Daoy (cell line): ENCODE measurements at regions not wholly inside any gene's neighbourhood (a gene's known extent, or its start where the extent isn't known, plus 50 kb on each side); places are given as distances from the start of the nearest gene placed in this dataset.
"Not testable (repeated sequence)": the region's sequence is repeated elsewhere in the genome, so short reads cannot be mapped to it uniquely, and the experiment has no call there.

Experiments
- DNase-seq: peaks from one replicate; pipeline ENCODE4 v3.0.0-alpha.2; 2015; ENCODE audit warnings: low read depth

DNA sequence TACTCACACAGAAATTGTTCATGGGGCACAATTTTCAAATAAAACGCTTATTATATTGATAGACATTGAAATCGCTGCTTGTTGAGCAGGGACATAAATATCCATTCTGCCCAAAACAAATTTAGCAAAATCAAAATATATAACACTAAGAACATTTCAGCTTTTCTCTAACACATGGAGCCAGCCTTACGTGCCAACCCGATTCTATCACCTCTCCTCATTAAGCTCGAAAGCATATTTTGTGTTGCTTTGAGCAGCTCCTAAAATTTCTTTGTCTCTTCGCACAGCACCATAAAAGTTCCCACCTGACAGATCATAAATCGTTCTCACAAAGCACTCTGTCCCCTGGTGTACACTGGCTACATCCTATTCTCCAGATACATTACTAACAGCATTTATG is 1034.4 kb upstream of the KLHL29 start:
- DNase-seq: no peak

DNA sequence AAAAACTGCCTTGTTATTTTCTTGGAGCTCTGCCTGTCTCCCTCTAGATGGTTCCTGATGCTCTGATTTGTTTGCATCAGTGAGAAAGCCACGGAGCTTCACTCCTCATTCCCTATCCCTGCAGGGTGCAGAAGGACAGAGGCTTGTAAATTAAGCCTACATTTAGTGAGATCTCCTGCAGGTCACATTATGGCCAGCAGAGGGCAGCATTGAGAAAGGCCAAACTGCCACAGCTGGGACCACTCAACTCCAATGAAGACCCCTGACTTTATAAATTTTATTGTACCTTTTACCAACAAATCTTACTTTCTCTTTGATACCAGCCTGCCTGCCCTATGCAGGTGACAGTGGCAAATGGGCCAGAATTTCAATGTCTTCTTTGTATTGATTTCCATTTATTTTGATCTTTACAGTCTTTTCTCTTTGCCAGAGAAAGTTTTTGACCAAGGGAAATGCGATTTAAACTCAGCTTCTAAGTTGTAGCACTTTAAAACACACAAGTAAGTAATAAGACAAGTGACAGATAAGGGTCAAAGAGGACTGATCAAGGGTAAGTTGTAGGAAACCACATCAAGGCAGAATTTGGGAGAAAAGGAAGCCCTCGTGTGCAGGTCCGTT is 1029.1 kb upstream of the KLHL29 start:
- peak; percentile 7 for DNase-seq

DNA sequence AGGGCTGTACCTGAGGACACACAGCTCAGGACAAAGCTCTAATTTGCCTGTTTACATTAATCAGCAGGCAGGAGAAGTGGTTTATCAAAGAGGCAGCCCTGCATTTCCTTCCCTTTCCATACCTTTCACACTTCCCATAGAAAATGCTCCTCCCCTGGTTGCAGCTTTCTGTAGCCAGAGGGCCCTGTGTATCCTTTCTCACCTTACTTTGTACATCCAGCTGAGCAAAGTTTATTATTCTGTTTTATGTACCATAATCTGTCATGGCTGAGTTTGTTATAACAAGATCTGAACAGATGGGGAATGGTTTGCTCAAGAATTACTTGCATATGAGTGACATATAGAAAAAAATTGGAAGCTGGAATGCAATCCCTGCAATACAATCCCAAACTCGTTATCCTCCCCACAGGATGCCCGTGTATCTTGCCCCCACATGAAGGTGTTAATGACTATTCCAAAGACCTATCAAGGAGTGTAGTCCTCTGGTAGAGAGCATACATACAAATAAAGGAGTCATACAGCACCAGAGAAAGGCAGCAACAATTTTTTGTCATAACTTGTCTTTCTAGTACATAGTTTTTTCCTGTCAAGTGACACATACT is 1025.8 kb upstream of the KLHL29 start:
- no peak for DNase-seq

DNA sequence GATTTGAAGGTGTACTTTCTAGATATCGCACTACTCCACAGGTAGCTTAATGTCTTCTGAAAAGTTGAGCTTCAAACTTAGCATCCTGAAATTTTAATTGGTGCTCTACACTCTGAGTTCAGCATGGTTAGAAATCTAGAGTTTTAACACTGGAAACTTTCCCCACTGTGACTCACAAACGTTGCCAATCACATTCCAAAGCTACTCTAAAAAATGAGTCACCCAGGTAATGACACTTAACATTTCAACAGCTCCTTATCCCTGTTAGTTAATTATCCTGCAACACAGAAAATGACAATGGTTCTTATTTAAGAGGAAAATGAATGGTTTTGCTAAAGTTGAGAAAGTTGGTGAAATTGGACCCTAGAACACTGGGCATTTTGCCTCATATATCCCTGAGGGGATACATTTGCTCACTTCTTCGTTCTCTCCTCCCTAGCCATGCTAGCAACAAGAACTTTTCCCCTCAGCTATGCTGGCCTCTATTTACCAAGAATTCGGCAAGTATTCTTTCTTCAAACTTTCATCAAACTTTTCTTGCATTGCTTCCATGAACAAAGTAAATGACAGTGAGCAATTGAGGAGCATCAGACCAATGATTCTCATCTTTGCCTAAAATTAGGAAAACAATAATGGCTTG is 1024.1 kb upstream of the KLHL29 start:
- DNase-seq: no peak

DNA sequence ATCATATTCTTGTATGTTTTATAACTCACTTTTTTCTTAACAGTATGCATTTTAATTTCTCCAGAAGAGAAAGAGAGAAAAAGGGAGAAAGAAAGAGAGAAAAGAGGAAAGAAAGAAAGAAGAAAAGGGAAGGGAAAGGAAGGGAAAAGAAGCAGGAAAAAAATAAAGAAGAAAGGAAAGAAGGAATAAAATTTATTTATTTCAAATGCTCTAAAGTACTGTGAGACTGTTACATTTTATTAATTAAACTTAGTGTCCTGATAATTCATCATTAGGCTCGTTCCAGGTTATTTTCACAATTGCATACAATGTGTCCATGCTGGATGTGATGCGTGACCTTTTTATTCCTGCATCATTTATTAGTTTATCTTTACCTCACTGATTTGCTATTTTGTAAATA is 1023.4 kb upstream of the KLHL29 start:
- no peak for DNase-seq

DNA sequence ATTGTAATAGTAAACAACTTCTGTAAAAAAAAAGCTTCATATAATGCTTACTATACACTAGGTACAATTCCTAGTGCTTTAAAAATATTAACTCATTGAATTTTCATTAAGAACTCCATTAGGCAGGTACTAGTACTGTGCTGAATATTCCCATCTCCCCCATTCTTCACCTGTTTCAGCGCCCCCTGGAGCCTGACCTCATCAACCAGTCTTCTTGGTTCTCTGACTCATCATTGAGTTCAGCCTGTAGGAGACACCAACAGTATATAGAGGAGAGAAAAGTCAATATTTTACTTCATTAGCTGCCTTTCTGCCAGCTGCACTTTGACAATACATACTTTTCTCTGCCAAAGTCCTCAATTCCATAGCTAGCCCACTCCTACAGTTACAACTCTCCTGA is 1009.9 kb upstream of the KLHL29 start:
- no peak for DNase-seq

DNA sequence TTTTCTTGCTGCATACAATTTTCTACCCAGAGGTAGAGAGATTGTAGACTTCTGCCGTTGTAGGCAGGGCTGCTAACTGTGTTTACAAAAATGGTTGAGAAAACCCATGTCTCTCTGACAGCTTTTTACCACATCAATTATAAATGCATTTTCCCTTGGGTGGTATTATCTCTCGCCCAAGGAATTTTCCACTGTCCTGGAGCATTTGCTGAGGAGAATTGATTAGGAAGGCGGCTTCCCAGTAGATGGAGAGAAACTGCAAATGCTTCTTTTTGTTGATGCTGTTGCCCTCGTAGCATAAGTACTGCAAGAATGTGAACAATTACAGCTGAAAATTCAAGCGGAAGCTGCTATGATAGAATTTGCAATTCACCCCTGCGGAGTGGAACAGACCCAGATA is 1007.7 kb upstream of the KLHL29 start:
- DNase-seq: no peak

DNA sequence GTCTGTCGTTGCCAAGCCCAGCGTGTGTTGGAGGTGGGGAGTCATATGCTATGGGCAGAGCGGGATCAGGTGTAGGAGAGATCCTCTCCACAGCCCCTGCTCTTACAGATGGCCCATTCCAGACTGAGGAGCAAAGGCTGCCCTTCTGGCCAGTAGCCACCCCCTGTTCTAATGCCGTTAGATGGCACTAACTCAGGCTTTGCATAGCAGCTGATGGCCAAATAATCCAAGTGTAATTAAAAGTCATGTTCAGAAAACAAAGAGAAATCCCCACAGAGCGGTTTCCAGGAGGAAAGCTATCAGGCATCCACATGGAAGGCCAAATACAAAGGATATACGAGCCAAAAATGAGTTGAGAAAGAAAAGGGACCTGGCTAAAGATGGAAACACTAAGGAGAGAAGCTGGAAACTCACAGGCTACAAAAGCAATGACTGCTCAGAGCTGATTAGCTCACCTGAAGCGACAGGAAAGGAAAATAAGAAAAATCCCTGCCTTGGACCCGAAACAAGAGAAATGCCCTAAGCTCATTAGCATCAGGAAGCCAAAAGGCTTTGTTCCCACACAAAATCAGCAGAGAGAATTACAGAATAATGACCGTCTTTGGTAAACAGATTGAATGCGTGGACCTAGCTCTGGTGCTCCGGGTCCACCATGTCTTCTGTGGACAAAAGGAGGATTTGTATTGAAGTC is 1002.4 kb upstream of the KLHL29 start:
- DNase-seq: no peak

DNA sequence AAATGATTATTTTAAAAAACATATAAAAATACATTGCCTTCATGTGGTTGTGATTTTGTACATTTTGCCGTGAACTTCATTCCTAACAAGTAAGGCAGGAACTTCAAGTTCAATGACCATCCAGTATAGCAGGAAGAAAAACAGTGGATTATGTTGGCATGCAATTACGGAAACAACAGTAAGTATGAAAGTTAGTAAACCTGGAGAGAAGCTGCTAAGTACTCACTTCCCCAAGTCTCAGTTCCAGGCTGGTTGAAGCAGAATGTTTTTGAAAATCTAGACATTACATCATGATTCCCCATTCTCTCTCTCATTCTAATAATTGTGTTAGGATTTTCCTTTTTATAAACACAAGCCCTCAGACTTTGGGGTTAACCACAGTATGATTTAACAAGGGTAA is 987.1 kb upstream of the KLHL29 start:
- DNase-seq: no peak

DNA sequence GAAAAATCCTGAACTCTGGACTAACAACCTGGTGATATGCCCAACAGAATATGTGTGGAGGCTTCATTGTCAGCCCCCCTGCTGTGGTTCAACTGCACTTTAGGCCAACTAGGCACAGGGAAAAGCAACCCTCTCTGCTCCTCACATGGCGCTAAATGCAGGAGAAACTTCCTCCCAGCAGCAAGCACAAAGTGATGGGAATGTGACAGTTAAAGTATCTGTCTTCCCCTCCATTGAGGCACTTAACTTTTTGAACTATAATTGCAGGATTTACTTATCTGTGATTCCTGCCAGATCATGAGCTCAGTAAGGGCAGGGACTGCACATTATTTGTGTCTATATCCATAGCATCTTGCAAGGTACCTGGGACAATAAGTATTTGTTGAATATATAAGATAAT is 981.2 kb upstream of the KLHL29 start:
- no peak for DNase-seq

DNA sequence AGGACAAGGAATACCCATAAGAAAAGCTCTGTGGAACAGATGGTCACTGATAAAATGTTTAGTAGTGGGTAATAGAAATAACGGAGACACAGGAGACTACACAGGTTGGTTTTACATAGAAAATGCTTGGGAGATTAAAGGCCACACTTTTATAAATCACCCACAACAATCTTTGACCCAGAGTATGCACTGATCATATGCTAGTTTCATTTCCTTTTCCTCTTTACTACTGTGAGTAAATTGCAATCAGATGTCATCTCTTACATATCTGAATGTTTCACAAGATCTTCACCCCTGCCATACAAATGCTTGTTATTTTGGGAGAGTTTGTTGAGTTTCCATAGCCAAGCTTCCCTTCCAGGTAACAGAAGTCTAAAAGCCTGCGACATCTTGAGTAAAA is 978.4 kb upstream of the KLHL29 start:
- DNase-seq: no peak

DNA sequence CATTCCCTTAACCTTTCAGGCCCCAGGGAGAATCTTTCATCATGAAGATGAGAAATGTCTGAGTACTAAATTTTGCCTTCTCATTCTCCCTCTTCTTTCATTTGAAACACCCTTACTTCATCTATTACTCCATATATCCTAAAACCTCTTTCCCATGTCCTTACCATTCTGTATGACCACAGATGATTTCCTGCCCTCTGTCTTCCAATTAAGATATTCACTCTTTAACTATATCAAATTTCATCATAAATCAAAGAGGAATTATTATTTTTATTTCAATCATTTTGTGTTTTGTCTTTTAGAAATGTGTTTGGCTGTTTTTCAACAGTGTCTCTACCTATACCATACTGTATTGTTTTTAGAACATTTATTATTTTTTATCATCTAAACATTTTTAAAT is 964.9 kb upstream of the KLHL29 start:
- no peak for DNase-seq

DNA sequence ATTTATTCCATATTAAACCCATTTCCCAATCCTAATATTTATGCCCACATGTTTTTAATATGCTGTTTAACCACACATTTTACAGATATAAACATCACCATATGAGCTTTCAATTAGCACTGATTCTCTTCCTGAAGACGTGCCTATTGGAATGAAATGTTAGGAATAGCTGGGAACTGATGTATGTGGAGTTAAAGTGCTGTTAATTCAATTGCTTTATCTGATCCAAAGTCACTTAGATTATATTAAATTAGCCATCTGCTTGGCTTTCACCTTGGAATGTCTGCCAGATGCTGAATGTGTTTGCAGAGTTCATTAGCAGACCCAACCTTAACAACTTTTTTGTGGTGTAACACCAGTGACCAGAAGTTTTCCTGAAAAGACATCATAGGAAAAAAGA is 942.9 kb upstream of the KLHL29 start:
- no peak for DNase-seq

DNA sequence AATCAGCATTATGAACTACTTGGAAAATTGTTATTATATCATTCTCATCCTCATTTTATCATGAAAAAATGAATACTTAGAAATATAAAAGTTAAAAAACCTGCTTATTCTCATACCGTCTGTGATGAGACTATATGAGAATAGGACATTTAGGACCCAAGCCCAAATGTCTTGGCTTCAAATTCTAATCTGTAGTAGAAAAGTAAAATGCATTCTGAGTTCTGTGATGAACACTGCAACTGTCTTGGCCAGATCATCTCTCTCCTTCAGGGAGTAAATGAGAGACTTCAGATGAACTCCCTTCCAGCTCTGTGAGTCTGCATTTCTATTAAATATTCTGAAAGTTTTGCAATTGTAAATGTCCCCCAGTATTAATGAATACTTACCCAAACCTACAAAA is 940.7 kb upstream of the KLHL29 start:
- no peak for DNase-seq

DNA sequence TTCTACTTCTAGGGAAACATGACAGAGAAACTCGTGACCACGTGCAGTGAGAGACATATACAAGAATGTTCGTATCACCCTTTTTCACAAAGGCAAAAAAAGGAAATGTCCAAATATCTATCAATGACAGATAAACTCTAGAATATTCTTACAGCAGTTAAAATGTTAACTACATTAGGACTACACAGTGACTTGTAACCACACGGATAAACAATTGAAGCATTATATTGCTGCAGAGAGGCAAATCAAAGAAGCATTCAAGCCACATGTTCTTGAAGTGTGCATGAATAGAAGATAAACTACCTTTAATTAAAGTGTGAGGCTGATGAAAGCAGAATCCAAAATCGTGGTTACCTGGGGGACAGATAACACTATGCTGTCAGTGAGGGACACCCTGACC is 935.3 kb upstream of the KLHL29 start:
- no peak for DNase-seq

DNA sequence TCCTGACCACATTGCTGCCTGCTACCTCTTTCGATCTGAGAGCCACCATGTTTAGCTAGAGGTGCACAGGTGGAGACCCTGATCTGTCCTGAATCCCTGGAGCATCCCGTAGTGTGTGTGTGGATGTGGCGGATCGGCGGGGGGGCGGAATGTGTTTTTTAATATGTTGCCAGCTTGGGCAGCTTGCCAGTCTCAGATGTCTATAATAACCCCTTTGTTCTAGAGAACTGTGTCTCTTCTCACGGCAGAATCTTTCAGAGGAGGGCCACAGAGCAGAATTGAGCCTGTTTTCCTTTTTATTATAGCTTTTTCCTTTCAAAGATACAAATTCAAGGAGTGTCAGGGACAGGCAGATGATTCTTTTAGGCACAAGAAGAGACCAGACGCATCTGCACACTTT is 934.1 kb upstream of the KLHL29 start:
- DNase-seq: no peak

DNA sequence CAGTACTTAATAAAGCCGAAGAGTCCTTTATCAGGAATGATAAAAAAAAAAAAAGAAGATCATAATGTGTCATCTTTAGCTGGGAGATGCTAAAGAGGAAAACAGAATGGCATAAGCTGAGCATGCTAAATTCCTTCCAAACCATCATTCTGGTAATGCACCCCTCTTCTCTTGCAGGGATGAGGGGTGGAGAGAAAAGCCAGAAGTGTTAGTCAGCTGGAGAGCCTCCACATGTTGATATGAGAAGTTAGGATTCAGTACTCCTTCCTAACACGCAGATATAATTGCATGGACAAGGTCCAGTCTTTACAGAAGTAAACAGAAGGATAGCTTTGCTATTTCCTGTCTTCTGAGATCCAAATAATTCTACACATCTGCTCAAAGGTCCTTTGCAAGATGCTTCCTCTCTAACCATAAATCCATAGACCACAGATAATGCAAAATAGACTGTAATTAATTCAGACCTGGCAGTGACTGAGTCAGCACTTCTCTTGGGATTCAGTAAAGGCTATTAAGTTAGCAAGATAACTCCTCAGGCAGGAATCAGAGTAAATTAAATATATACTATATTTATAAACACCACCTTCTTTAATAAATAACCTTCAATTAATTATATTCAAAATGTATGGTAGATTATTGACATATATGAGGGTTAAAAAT is 930.0 kb upstream of the KLHL29 start:
- no peak for DNase-seq

DNA sequence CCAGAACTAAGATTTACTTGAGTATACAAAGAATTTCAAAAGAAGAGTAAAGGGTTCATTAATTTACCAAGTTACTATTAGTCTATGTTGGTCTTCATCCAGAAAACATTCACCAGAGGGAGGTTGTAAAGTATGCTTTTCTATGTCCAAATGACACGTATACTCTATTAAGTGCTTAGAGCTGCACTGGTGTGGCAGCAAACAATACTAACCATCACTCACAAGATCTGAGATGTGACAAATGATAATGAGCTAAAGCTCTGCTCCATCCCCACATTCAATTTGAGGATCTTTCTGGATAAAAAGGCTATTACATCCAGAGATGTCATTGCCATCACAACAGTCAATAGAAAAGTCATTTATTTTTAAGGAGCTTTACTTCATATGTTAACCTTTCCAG is 926.5 kb upstream of the KLHL29 start:
- no peak for DNase-seq

DNA sequence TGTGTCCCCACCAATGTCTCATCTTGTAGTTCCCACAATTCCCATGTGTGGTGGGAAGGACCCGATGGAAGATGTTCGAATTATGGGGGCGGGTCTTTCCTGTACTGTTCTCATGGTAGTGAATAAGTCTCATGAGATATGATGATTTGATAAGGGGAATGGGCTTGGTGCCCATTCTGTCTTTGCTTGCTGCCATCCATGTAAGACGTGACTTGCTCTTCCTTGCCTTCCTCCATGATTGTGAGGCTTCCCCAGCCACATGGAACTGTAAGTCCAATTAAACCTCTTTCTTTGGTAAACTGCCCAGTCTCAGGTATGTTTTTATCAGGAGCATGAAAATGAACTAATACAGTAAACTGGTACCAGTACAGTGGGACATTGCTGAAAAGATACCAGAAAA is 909.9 kb upstream of the KLHL29 start:
- not testable (repeated sequence) for DNase-seq

DNA sequence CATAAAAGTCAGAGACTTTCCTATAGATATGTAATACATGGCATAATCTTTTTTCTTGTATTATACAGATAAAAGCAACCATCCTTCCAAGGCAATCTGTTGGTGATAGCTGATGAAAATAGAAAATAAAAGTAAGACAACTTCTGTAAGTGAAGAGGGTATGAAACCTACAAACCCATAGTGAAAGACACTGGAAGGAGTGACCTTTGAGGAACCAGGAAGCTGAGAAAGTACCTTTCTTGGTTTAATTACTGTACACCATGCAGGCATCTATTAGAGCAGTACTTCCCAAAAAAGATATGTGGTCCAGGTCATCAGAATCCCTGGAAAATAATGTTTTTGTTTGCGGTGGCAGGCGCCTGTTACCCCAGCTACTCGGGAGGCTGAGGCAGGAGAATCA is 906.6 kb upstream of the KLHL29 start:
- no peak for DNase-seq

DNA sequence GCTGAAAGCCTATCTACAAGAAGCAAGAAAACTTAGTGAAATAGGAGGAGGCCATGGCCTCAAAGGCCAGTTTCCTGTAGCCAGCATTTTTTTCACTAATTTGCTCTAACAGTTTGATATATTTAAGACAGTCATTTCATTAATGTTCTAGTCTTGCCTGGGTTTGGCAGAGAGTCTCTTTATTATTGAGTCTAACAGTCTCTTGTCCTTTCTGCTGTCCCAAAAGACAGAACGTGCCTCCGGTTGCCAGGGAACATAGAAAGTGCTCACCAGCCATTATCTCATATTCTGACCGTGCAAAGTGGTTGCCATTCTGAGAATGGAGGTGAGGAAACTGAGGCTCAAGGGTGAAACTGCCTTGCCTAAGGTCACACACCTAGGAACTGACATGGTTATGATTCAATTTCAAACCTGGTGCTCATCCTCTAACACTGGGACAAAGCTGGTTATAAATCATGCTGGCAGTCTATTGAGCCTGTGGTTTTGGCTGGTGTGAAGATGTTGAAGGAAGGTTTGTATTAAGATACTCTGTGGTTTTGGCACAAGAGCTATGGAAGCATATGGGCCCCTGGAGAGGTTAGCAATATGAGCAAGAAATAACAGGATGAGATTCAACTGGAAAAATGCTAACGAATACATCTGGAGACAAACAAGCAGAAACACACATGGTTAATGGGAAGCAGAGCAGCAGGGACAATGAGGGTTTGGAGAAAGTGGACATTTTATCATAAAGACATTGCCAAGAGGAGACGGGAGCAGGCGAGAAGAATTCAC is 903.3 kb upstream of the KLHL29 start:
- no peak for DNase-seq

DNA sequence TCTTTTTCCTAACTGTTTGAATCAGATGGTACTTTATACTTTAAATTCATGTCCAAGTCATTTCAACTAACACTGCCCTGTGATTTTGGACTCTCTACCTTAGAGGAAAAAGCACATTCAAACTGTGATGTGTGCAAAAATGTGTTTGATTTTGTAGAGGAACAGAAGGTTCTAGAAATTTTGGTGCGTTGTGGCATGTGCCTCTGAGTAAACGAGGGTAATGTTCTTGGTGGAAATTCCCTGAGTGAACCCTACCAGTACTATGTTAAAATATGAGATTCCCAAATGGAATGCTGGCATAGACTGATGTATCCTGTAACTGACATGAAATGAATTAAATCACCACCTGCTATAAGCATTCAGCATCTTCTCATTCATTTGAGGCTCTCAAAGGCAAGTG is 901.9 kb upstream of the KLHL29 start:
- DNase-seq: no peak
